NCI-H460 (cell line): ENCODE measurements at regions not wholly inside any gene's neighbourhood (a gene's known extent, or its start where the extent isn't known, plus 50 kb on each side); places are given as distances from the start of the nearest gene placed in this dataset.

ENCODE experiments used
- DNase-seq: peaks from one replicate; pipeline ENCODE4 v3.0.0-alpha.2; 2016; ENCODE audit warnings: low read depth; ENCODE audit errors: extremely low read depth

DNA sequence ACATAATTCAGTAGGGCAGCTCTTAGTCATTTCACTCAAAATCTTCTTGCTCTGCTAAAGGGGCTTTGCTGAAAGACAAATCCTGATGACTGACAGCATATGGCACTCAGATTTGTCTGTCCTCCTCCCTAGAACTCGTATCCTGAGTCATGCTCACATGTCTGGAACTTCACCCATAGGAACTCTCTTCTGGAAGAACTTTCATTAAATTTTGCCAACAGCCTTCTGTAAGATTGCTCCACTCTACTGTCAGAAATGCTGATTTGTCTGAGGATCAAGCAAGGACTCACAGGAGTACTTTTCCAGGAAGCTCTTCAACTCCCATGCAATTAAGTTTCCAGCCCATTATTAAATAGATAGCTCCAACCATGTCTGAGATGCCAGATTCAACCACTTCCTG lies 59.8 kb upstream of the SNX2 start:
- DNase-seq = no peak

GRCh38 chr5:122718611-122719010 lies 56.3 kb upstream of the SNX2 start:
- DNase-seq = no peak

DNA sequence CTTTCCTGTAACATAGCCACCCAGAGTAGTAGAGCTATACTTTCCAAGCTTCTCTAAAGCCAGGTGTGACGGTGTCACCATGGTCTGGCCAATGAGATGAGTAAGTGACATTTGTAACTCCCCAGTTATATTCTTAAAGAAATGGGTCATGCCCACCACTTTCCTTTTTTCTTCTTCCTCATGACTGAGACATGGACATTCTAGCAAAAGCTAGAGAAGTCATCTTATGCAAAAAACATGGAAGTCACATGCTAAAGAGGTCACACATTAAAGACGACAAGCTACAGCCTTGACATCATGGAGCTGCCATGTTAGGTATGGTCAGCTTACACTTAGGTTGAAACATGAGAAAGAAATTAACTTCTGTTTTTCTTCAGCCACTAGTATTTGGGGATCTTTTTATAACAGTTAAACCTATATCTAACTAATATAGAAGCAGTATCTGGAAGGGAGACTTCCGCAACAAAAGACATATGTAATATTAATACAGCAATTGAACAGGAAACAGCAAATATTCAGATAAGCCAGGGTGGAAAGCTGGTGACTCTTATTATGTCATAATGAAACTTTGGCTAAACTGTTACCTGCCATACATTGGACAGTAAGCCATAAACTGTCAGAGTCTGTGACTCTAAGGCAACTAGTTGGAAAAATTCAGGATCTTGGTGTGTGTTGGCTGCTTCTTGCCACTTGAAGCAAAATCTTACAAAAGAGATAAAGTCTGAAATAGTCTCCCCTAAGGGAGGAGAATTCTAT lies 54.7 kb upstream of the SNX2 start:
- DNase-seq = no peak

GRCh38 chr5:122721127-122721526 lies 53.8 kb upstream of the SNX2 start:
- no peak for DNase-seq

- no peak for DNase-seq
Measured at GRCh38 chr5:122722341-122722740, 52.5 kb upstream of the SNX2 start.

- no peak for DNase-seq
Measured at GRCh38 chr5:122723606-122724352, 51.1 kb upstream of the SNX2 start.
